ENCODE measurements at regions not wholly inside any gene's neighbourhood (a gene's known extent, or its start where the extent isn't known, plus 50 kb on each side); places are given as distances from the start of the nearest gene placed in this dataset.

DNA sequence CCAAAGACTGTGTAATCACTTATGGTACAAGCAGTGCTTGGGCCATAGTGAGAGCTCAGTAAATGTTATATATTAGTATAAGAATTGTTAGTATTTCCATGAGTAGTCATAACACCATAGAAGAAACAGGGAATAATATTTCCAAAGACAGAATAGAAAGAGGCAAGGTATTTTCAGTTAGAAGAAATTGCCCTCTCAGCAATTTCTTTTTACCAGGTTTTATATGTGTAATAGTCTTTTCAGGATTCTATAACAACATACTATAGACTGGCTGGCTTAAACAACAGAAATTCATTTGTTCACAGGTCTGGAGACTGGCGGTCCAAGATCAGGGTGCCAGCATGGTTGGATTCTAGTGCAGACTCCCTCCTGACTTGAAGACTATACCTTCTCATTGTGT is 485.7 kb downstream of the FOXO1 start:
- ATAC-seq (no peak), DNase-seq (ENCODE audit: low spot score) (no peak)
- H3K9me2 ChIP-seq (ENCODE audit: insufficient read depth) = 0 out of 2 replicates have a peak, but pooled peaks cover 3% of the 10 kb centered on the region
- Mint-ChIP-seq H3K9me3 (no peaks in the 10 kb centered on the region), H3K36me3 (ENCODE audit: low read depth) (no peaks in the 10 kb centered on the region), H3K27ac (no peak overlapping the region), H3K4me1 (peaks cover 11% of the 10 kb centered on the region), H3K27me3 (ENCODE audit: insufficient read depth, low read depth, poor library complexity) (no peaks in the 10 kb centered on the region), H3K4me3 (no peak overlapping the region)
- no peak overlapping the region for H2AFZ ChIP-seq
- peaks cover 4% of the 10 kb centered on the region; the same call in 1 of the 2 replicates for H3K4me1 ChIP-seq (ENCODE audit: insufficient read depth)
- no peaks in the 10 kb centered on the region for H3F3A ChIP-seq (replicated peaks; ENCODE audit: low read depth)
- no peak overlapping the region for H3K27ac ChIP-seq (ENCODE audit: low read depth)
- no peaks in the 10 kb centered on the region for H3K36me3 ChIP-seq (ENCODE audit: insufficient read depth)
- H3K4me2 ChIP-seq = no peak overlapping the region
- no peak overlapping the region for H3K4me3 ChIP-seq
- no peaks in the 10 kb centered on the region for H4K20me1 ChIP-seq (replicated peaks; ENCODE audit: insufficient read depth)
- H3K27me3 ChIP-seq (ENCODE audit: insufficient read depth) = no peaks in the 10 kb centered on the region
- H3K79me2 ChIP-seq (replicated peaks; ENCODE audit: insufficient read depth) = no peaks in the 10 kb centered on the region
- TF ChIP-seq ZNF331 (CRISPR knock-in tag; IDR thresholded peaks at IDR 0.05; ENCODE audit: low read depth) (no peak), STAT1 (IDR thresholded peaks at IDR 0.05; ENCODE audit: unreplicated experiment) (no peak), CREB1 (CRISPR knock-in tag; IDR thresholded peaks at IDR 0.05; ENCODE audit: low read depth) (no peak), CTCF (conservative IDR thresholded peaks at IDR 0.05; ENCODE audit: low read depth in 2 of 2) (no peak), ZNF114 (CRISPR knock-in tag; IDR thresholded peaks at IDR 0.05) (no peak), EZH2phosphoT487 (IDR thresholded peaks at IDR 0.05; ENCODE audit: unreplicated experiment) (no peak), JUNB (IDR thresholded peaks at IDR 0.05; ENCODE audit: unreplicated experiment) (no peak), POLR2AphosphoS5 (IDR thresholded peaks at IDR 0.05; ENCODE audit: low read depth) (no peak), EZH2 (IDR thresholded peaks at IDR 0.05; ENCODE audit: low read depth, unreplicated experiment) (no peak), NANOG (IDR thresholded peaks at IDR 0.05; ENCODE audit: borderline replicate concordance) (no peak)
- TF ChIP-seq, protein P1, sequence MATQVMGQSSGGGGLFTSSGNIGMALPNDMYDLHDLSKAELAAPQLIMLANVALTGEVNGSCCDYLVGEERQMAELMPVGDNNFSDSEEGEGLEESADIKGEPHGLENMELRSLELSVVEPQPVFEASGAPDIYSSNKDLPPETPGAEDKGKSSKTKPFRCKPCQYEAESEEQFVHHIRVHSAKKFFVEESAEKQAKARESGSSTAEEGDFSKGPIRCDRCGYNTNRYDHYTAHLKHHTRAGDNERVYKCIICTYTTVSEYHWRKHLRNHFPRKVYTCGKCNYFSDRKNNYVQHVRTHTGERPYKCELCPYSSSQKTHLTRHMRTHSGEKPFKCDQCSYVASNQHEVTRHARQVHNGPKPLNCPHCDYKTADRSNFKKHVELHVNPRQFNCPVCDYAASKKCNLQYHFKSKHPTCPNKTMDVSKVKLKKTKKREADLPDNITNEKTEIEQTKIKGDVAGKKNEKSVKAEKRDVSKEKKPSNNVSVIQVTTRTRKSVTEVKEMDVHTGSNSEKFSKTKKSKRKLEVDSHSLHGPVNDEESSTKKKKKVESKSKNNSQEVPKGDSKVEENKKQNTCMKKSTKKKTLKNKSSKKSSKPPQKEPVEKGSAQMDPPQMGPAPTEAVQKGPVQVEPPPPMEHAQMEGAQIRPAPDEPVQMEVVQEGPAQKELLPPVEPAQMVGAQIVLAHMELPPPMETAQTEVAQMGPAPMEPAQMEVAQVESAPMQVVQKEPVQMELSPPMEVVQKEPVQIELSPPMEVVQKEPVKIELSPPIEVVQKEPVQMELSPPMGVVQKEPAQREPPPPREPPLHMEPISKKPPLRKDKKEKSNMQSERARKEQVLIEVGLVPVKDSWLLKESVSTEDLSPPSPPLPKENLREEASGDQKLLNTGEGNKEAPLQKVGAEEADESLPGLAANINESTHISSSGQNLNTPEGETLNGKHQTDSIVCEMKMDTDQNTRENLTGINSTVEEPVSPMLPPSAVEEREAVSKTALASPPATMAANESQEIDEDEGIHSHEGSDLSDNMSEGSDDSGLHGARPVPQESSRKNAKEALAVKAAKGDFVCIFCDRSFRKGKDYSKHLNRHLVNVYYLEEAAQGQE (IDR thresholded peaks at IDR 0.05; ENCODE audit: unreplicated experiment) = no peak
- TF ChIP-seq, protein P2, sequence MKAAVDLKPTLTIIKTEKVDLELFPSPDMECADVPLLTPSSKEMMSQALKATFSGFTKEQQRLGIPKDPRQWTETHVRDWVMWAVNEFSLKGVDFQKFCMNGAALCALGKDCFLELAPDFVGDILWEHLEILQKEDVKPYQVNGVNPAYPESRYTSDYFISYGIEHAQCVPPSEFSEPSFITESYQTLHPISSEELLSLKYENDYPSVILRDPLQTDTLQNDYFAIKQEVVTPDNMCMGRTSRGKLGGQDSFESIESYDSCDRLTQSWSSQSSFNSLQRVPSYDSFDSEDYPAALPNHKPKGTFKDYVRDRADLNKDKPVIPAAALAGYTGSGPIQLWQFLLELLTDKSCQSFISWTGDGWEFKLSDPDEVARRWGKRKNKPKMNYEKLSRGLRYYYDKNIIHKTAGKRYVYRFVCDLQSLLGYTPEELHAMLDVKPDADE (IDR thresholded peaks at IDR 0.05) = no peak

Data from GM23338 (cell line).